Stomach smooth muscle (tissue), 2 donors: ENCODE measurements at regions not wholly inside any gene's neighbourhood (a gene's known extent, or its start where the extent isn't known, plus 50 kb on each side); places are given as distances from the start of the nearest gene placed in this dataset.

Experiments
- H3K27ac ChIP-seq: one replicate; pipeline ENCODE4 v1.7.0; 2013; ENCODE audit warnings: mild to moderate bottlenecking, low read length, inconsistent platforms
- H3K27me3 ChIP-seq, 2 donors: one replicate each; pipeline ENCODE4 v1.7.0; 2013; ENCODE audit warnings: low read length in 2 of 2; ENCODE audit not compliant: insufficient read depth in 2 of 2, control insufficient read depth in 1 of 2
- H3K36me3 ChIP-seq, 2 donors: one replicate each; pipeline ENCODE4 v1.7.0; 2013; ENCODE audit warnings: low read length in 2 of 2; ENCODE audit not compliant: control insufficient read depth in 2 of 2, insufficient read depth in 2 of 2
- H3K4me1 ChIP-seq: one replicate; pipeline ENCODE4 v1.7.0; 2013; ENCODE audit warnings: low read length; ENCODE audit not compliant: control insufficient read depth, insufficient read depth
- H3K4me3 ChIP-seq, 2 donors: one replicate each; pipeline ENCODE4 v1.7.0; 2013; ENCODE audit warnings: low read length in 2 of 2
- H3K9ac ChIP-seq, 2 donors: one replicate each; pipeline ENCODE4 v1.7.0; 2013; ENCODE audit warnings: low read length in 2 of 2, mild to moderate bottlenecking in 1 of 2
- H3K9me3 ChIP-seq, 2 donors: one replicate each; pipeline ENCODE4 v1.7.0; 2013; ENCODE audit warnings: low read length in 2 of 2; ENCODE audit not compliant: control insufficient read depth in 2 of 2
- donor health status: healthy.
- donor health status: Pancreatic carcinoma.

DNA sequence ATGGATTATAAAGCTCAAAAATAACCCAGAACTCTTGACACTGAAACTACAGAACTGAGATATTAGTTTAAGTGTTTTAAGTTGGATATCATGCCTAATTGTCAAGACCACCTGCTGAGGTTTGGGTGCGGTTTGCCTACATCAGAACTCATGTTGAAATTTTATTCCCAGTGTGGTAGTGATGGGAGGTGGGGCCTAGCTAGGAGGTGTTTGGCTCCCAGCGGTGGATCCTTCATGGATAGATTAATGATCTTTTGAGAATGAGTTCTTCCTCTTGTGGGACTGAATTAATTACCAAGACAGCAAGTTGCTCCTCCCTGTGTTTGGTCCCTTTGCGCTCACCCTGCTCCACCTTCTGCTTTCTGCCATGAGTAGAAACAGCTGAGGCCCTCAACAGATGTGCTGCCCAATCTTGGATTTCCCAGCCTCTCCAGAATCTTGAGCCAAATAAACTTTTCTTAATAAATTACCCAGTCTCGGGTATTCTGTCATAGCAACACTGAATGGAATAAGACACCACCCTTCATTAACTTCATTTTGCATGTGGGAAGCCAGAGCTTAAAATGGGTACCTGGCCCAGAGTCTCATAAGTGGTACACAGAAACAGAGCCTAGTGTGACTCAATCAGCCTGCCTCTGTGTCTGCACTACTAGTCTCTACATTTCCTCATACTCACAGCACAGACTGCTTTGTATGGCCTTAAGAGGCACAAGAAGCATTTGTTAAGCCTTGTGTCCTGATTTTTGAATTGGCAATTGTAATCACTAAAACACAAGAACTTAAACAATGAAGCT lies 158.4 kb downstream of the IBTK start:
- Histone ChIP-seq H3K9me3 (no peaks in the 10 kb centered on the region), H3K36me3 (no peaks in the 10 kb centered on the region), H3K9ac (no peak overlapping the region), H3K27me3 (no peaks in the 10 kb centered on the region), H3K27ac (no peak overlapping the region), H3K4me3 (no peak overlapping the region), H3K4me1 (no peaks in the 10 kb centered on the region)

DNA sequence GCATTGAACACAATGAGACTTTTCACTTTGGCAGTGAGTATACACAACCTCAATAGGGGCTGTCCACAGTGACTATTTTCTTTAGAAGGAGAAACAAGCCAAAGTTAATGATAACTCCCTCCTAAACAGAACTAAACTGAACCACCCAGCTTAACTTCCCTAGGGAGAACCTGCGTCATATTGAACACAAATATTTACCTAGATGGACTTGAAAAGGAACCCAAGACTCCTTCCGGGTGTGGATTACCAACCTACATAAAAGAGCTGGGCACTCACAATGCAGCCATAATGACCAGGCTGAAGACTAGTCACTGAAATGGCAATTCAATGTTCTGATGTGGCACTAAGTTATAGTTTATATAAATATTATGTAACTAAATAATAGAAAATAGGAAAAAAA lies 160.6 kb downstream of the IBTK start:
- Histone ChIP-seq H3K27ac (no peak overlapping the region), H3K4me1 (no peaks in the 10 kb centered on the region), H3K4me3 (no peak overlapping the region)

DNA sequence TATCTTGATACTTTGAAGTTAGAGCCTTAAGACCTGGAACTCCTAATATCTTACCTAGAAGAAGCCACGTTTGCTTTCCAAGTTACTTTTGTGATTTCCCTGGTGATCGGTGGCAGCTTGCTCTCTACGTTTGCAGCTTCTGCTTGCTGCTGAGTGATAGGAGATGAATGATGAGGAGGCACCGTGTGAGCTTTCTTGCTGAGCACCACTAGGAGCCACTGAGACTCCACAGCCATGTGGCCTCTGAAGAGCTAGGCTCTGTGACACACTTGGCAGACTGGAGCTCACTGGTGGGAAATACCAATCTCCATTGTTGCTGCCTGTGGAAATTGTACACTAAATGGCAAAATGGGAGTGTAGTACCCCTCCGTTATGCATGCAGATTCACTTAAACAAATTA lies 161.8 kb downstream of the IBTK start:
- H3K4me1 ChIP-seq, result no peaks in the 10 kb centered on the region
- H3K27ac ChIP-seq, result no peak overlapping the region
- H3K36me3 ChIP-seq, result no peaks in the 10 kb centered on the region
- H3K9me3 ChIP-seq, result no peaks in the 10 kb centered on the region
- no peak overlapping the region for H3K9ac ChIP-seq
- H3K27me3 ChIP-seq, result no peaks in the 10 kb centered on the region
- no peak overlapping the region for H3K4me3 ChIP-seq

More for the DNA sequence above, 160.6 kb downstream of the IBTK start:
- H3K9me3 ChIP-seq, result no peaks in the 10 kb centered on the region
- no peak overlapping the region for H3K9ac ChIP-seq
- H3K27me3 ChIP-seq, result no peaks in the 10 kb centered on the region
- no peaks in the 10 kb centered on the region for H3K36me3 ChIP-seq

DNA sequence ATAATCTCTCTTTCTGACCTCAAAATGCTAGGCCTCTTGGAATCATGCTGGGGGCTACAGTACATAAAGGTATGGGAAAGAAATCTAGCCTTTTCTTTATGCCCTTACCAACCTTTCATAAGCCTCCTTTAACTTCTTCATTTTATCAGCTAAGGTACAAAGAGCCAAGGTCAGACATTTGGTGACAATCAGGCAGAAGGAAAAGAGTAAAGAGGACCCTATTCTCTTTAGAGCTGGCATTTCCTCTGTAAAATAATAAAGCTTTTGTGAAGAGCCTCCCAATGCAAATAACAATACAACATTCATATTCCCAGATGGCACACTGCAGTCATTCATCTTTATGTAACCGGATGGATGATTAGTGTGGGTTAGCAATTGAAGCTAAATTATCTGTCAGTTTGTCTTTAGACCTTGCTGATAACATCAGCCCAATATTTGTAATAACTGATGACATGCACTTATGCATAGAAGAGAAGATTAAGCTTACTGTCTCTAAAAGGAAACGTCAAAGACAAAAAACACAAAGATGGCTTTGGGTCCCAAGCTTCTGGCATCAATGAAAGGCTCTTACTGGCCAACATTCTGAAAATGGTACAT lies 163.1 kb downstream of the IBTK start:
- Histone ChIP-seq H3K9ac (no peak overlapping the region), H3K4me3 (no peak overlapping the region), H3K27ac (no peak overlapping the region), H3K9me3 (no peaks in the 10 kb centered on the region), H3K36me3 (no peaks in the 10 kb centered on the region), H3K4me1 (no peaks in the 10 kb centered on the region), H3K27me3 (no peaks in the 10 kb centered on the region)

DNA sequence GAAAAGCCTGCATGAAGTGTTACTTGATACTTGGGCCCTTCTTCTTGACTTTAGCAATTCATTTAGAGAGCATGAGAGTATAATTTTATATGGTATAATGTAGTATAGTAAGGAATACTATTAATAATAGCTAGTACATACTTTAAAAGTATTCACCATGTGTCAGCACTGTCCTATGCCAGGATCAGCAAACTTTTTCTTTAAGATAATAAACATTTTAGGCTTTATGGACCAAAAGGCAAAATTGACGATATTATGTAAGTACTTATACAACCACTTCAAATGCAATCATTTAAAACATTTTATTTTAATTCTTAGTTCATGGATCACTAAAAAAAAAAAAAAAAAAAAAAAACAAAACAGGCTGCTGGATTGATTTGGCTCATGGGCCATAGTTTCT lies 163.9 kb downstream of the IBTK start:
- H3K9ac ChIP-seq, result no peak overlapping the region
- no peaks in the 10 kb centered on the region for H3K9me3 ChIP-seq
- no peaks in the 10 kb centered on the region for H3K4me1 ChIP-seq
- H3K36me3 ChIP-seq, result no peaks in the 10 kb centered on the region
- no peak overlapping the region for H3K4me3 ChIP-seq
- no peak overlapping the region for H3K27ac ChIP-seq
- no peaks in the 10 kb centered on the region for H3K27me3 ChIP-seq

DNA sequence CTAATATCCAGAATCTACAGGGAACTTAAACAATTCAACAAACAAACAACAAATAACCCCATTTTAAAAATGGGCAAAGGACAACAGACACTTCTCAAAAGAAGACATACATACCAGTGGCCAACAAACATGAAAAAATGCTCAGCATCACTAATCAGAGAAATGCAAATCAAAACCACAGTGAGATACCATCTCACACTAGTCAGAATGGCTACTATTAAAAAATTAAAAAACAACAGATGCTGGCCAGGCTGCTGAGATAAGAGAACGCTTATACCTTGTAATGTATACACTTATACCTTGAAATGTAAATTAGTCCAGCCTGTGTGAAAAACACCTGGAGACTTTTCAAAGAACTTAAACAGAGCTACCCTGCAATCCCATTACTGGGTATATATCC lies 166.8 kb downstream of the IBTK start:
- H3K9ac ChIP-seq, result no peak overlapping the region
- no peaks in the 10 kb centered on the region for H3K4me1 ChIP-seq
- no peaks in the 10 kb centered on the region for H3K36me3 ChIP-seq
- H3K4me3 ChIP-seq, result no peak overlapping the region
- no peak overlapping the region for H3K27ac ChIP-seq
- no peaks in the 10 kb centered on the region for H3K27me3 ChIP-seq
- no peaks in the 10 kb centered on the region for H3K9me3 ChIP-seq

DNA sequence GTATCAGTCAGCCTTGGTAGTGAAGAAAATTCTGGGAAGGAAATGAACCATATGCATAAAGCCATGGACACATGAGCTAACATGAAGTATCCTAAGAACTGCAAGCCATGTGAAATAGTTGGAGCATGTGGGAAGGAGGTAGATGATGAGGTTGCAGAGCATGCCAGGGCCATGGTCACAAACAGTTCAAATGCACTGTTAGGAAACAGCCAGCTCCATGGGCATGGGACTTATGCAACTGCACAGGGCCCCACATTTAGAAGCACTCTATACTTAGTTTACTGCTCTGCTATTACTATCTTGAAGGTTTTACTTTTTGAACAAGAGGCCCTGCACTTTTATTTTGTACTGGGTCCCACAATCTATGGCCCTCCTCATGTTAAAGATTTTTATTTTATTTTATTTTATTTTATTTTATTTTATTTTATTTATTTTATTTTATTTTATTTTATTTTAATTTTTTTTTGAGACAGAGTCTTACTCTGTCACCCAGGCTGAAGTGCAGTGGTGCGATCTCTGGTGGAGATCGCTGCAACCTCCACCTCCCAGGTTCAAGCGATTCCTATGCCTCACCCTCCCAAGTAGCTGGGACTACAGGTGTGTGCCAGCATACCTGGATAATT lies 169.1 kb downstream of the IBTK start:
- Histone ChIP-seq H3K9ac (no peak overlapping the region), H3K4me3 (no peak overlapping the region), H3K4me1 (no peaks in the 10 kb centered on the region), H3K9me3 (no peaks in the 10 kb centered on the region), H3K36me3 (no peaks in the 10 kb centered on the region), H3K27ac (no peak overlapping the region), H3K27me3 (no peaks in the 10 kb centered on the region)

DNA sequence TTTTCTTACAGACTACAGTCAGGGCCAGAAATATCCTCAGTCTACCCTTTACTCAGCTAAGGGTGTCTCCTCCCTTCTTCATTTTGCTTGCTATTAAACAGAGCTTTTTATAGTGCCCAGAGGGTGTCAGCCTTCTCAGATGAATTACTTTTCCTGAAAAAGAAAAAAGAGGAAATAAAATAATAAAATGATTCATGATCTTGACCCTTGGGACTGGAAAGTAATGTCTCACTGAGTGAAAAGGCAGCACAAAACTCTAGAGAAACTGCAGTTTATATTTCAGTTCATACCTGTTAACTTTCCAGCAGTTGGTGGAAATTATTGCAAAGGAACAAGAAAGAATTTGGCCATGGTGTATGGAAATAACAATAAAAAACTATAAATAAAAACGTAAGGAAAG lies 170.6 kb downstream of the IBTK start:
- no peaks in the 10 kb centered on the region for H3K9me3 ChIP-seq
- H3K4me3 ChIP-seq, result no peak overlapping the region
- H3K27ac ChIP-seq, result no peak overlapping the region
- no peaks in the 10 kb centered on the region for H3K36me3 ChIP-seq
- no peaks in the 10 kb centered on the region for H3K27me3 ChIP-seq
- no peak overlapping the region for H3K9ac ChIP-seq
- no peaks in the 10 kb centered on the region for H3K4me1 ChIP-seq

DNA sequence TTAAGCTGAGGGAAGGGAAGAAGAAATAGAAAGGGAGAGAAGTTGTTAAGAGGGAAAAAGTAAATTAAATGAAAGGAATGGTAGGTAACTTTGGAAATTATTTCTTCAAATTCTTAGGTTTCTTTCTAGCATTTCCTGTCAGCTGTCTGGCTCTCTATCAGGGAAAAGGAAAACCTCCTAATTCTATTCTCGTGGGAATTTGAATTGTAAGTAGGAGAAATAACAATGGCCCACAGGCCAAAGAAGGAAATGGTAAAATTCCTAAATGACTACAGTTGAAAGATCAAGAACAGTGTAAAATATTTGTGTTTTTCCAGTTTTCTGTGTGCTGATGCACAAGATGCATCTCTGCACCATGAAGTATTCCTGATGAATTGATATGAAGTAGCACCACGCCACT lies 173.0 kb downstream of the IBTK start:
- H3K4me1 ChIP-seq, result no peaks in the 10 kb centered on the region
- H3K9me3 ChIP-seq, result no peaks in the 10 kb centered on the region
- no peaks in the 10 kb centered on the region for H3K36me3 ChIP-seq
- H3K27ac ChIP-seq, result no peak overlapping the region
- no peak overlapping the region for H3K9ac ChIP-seq
- H3K27me3 ChIP-seq, result no peaks in the 10 kb centered on the region
- no peak overlapping the region for H3K4me3 ChIP-seq

DNA sequence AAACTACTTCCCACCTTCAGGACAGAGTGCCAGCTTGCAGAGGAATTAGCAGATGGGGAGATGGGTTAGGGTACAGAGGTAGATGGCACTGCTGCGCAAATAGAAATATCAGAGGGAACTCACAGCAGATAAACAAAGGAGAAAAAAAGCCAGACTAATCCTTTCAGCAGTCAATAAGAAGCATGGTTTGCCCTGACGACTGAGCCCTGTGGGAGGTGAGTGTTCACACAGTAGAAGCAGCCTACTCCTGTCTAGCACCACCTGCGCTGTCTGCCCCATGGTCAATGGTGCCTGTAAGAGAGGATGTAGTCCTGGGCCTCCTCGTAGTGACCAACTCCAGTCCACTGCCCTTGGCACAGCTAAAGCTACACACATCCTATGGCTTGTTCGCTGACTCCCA lies 174.1 kb downstream of the IBTK start:
- H3K4me3 ChIP-seq, result no peak overlapping the region
- H3K36me3 ChIP-seq, result no peaks in the 10 kb centered on the region
- H3K9me3 ChIP-seq, result no peaks in the 10 kb centered on the region
- no peaks in the 10 kb centered on the region for H3K4me1 ChIP-seq
- H3K27me3 ChIP-seq, result no peaks in the 10 kb centered on the region
- no peak overlapping the region for H3K9ac ChIP-seq
- H3K27ac ChIP-seq, result no peak overlapping the region

DNA sequence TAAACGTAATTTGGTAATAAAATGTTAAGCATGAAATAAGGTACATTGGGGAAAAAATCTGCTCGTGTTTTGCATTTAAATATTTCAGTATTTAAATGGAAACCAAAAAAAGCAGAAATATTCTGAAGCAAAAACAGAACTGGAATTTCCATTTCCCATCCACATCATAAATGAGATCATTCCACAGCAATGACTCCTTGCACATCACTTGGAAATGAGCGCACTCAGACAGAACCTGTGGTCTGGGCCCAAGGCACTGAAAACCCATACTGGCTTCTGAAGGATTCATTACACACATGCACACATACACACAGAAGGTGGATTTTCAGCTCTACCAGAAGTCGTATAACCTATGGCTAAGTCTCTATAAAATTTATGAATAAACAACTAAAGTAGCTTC lies 174.8 kb downstream of the IBTK start:
- H3K27me3 ChIP-seq, result no peaks in the 10 kb centered on the region
- no peaks in the 10 kb centered on the region for H3K36me3 ChIP-seq
- no peak overlapping the region for H3K4me3 ChIP-seq
- H3K9me3 ChIP-seq, result no peaks in the 10 kb centered on the region
- H3K4me1 ChIP-seq, result no peaks in the 10 kb centered on the region
- H3K27ac ChIP-seq, result no peak overlapping the region
- H3K9ac ChIP-seq, result no peak overlapping the region
